ENCODE measurements at regions not wholly inside any gene's neighbourhood (a gene's known extent, or its start where the extent isn't known, plus 50 kb on each side); places are given as distances from the start of the nearest gene placed in this dataset.

DNA sequence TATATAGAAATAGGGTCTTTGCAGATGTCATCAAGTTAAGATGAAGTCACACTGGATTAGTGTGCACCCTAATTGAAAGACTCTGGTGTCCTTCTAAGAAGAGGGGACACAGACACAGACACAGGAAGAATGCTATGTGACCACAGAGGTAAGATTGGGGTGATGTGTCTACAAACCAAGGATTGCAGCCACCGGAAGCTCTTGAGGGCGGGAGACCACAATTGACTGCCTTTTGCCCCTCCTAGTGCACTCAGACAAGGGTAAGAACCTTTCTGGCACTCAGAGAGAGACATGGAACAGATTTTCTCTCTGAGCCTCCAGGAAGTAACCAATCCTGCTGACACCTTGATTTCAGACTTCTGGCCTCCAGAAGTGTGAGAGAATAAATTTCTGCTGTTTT, 51.2 kb upstream of the ARAP3 start:
- Histone ChIP-seq H3K9me3 (ENCODE audit: control insufficient read depth, low read length) (no peaks in the 10 kb centered on the region), H3K36me3 (ENCODE audit: control insufficient read depth, insufficient read depth, low read length) (no peaks in the 10 kb centered on the region), H3K27ac (ENCODE audit: low read depth, low read length, severe bottlenecking) (no peak overlapping the region), H3K4me3 (ENCODE audit: extremely low read depth, insufficient read depth, low read length, poor library complexity, severe bottlenecking) (no peak overlapping the region), H3K4me1 (ENCODE audit: control insufficient read depth, insufficient read depth, low read length, poor library complexity, severe bottlenecking) (peaks cover 14% of the 10 kb centered on the region)
- WGBS, 2 experiments (ENCODE audit: insufficient coverage in 2 of 2), result 60 to 85% methylated on average over 2 of the region's 2 CpGs

DNA sequence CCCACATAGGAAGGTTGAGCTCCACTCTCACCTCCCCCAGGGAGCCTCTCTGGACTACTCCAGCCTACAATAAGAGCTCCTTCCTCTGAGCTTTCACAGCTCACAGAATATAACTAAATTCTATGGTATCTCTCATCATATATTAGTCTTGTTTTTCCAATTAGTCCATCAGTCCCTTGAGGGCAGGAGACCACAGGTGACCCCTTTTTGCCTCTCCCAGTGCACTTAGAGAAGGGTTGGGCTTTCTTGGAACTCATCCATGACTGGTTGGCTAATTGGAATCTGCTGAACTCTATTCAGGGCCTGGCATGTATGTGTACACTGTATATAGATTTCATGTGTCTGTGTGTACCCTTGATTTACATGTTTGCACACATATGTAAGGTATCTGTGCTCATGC, 50.4 kb upstream of the ARAP3 start:
- Histone ChIP-seq H3K27ac (ENCODE audit: low read depth, low read length, severe bottlenecking) (no peak overlapping the region), H3K4me1 (ENCODE audit: control insufficient read depth, insufficient read depth, low read length, poor library complexity, severe bottlenecking) (peaks cover 14% of the 10 kb centered on the region), H3K36me3 (ENCODE audit: control insufficient read depth, insufficient read depth, low read length) (no peaks in the 10 kb centered on the region), H3K4me3 (ENCODE audit: extremely low read depth, insufficient read depth, low read length, poor library complexity, severe bottlenecking) (no peak overlapping the region), H3K9me3 (ENCODE audit: control insufficient read depth, low read length) (no peaks in the 10 kb centered on the region)
